ENCODE measurements at regions not wholly inside any gene's neighbourhood (a gene's known extent, or its start where the extent isn't known, plus 50 kb on each side); places are given as distances from the start of the nearest gene placed in this dataset.
A peak's percentile ranks its signal among the peaks of the same experiment; 100 is the strongest.

GRCh38 chr1:60636946-60637345 is 445.4 kb upstream of the NFIA start:
- no peak overlapping the region for H3K4me3 ChIP-seq
- no peaks in the 10 kb centered on the region for H3K27me3 ChIP-seq
- no peaks in the 10 kb centered on the region for H3K9me3 ChIP-seq (ENCODE audit: low read depth)
- no peak for DNase-seq (ENCODE audit: low read depth in 1 of 2, low spot score in 1 of 2)
- TF ChIP-seq, protein P1, sequence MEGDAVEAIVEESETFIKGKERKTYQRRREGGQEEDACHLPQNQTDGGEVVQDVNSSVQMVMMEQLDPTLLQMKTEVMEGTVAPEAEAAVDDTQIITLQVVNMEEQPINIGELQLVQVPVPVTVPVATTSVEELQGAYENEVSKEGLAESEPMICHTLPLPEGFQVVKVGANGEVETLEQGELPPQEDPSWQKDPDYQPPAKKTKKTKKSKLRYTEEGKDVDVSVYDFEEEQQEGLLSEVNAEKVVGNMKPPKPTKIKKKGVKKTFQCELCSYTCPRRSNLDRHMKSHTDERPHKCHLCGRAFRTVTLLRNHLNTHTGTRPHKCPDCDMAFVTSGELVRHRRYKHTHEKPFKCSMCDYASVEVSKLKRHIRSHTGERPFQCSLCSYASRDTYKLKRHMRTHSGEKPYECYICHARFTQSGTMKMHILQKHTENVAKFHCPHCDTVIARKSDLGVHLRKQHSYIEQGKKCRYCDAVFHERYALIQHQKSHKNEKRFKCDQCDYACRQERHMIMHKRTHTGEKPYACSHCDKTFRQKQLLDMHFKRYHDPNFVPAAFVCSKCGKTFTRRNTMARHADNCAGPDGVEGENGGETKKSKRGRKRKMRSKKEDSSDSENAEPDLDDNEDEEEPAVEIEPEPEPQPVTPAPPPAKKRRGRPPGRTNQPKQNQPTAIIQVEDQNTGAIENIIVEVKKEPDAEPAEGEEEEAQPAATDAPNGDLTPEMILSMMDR (IDR thresholded peaks at IDR 0.05; ENCODE audit: low read depth, low read length) = no peak
- H3K36me3 ChIP-seq = no peaks in the 10 kb centered on the region
- no peaks in the 10 kb centered on the region for H3K4me1 ChIP-seq (ENCODE audit: low read depth)
- H3K27ac ChIP-seq = no peak overlapping the region

- TF ChIP-seq, protein P1 (IDR thresholded peaks at IDR 0.05; ENCODE audit: low read depth, low read length) = no peak
- Histone ChIP-seq H3K36me3 (no peaks in the 10 kb centered on the region), H3K9me3 (ENCODE audit: low read depth) (no peaks in the 10 kb centered on the region), H3K4me1 (ENCODE audit: low read depth) (no peaks in the 10 kb centered on the region), H3K4me3 (no peak overlapping the region), H3K27me3 (no peaks in the 10 kb centered on the region), H3K27ac (no peak overlapping the region)
- DNase-seq (ENCODE audit: low read depth in 1 of 2, low spot score in 1 of 2) = no peak
Measured at GRCh38 chr1:60634106-60634505, 448.3 kb upstream of the NFIA start.

- no peaks in the 10 kb centered on the region for H3K4me1 ChIP-seq (ENCODE audit: low read depth)
- TF ChIP-seq, protein P1 (IDR thresholded peaks at IDR 0.05; ENCODE audit: low read depth, low read length) = no peak
- peak in 1 of 2 donors; percentile 15 for DNase-seq (ENCODE audit: low read depth in 1 of 2, low spot score in 1 of 2)
Measured at GRCh38 chr1:60622486-60622885, 459.9 kb upstream of the NFIA start.

GRCh38 chr1:60621368-60621851 is 461.0 kb upstream of the NFIA start:
- H3K27me3 ChIP-seq = no peaks in the 10 kb centered on the region
- no peak overlapping the region for H3K27ac ChIP-seq
- no peaks in the 10 kb centered on the region for H3K4me1 ChIP-seq (ENCODE audit: low read depth)
- no peaks in the 10 kb centered on the region for H3K36me3 ChIP-seq
- TF ChIP-seq, protein P1 (IDR thresholded peaks at IDR 0.05; ENCODE audit: low read depth, low read length) = no peak
- no peak overlapping the region for H3K4me3 ChIP-seq
- peak in 1 of 2 donors; percentile 77 for DNase-seq (ENCODE audit: low read depth in 1 of 2, low spot score in 1 of 2)
- no peaks in the 10 kb centered on the region for H3K9me3 ChIP-seq (ENCODE audit: low read depth)

More at GRCh38 chr1:60622486-60622885, 459.9 kb upstream of the NFIA start:
- no peak overlapping the region for H3K4me3 ChIP-seq
- H3K36me3 ChIP-seq = no peaks in the 10 kb centered on the region
- H3K27me3 ChIP-seq = no peaks in the 10 kb centered on the region
- no peak overlapping the region for H3K27ac ChIP-seq
- H3K9me3 ChIP-seq (ENCODE audit: low read depth) = no peaks in the 10 kb centered on the region

DNA sequence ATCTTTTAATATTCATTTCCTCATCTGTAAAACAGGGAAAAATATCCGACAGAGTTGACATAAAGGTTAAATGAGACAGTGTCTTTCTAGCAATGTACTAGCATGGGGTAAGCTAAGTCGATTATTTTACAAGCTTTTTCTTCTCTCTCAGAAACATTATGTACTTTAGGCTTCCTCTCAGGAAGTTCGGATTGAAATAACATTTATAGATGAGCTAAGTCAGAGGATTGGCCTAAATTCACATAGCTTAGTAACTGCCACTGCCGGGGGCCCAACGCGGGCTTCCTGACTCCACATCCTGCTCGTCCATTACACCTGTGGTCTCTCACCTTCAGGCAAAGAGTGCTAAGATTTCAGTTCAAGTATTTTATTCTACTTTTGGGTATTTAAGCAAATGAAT is 462.3 kb upstream of the NFIA start:
- no peaks in the 10 kb centered on the region for H3K27me3 ChIP-seq
- DNase-seq (ENCODE audit: low read depth in 1 of 2, low spot score in 1 of 2) = no peak
- no peak overlapping the region for H3K27ac ChIP-seq
- TF ChIP-seq, protein P1 (IDR thresholded peaks at IDR 0.05; ENCODE audit: low read depth, low read length) = no peak
- no peak overlapping the region for H3K4me3 ChIP-seq
- no peaks in the 10 kb centered on the region for H3K36me3 ChIP-seq
- no peaks in the 10 kb centered on the region for H3K4me1 ChIP-seq (ENCODE audit: low read depth)
- no peaks in the 10 kb centered on the region for H3K9me3 ChIP-seq (ENCODE audit: low read depth)

DNA sequence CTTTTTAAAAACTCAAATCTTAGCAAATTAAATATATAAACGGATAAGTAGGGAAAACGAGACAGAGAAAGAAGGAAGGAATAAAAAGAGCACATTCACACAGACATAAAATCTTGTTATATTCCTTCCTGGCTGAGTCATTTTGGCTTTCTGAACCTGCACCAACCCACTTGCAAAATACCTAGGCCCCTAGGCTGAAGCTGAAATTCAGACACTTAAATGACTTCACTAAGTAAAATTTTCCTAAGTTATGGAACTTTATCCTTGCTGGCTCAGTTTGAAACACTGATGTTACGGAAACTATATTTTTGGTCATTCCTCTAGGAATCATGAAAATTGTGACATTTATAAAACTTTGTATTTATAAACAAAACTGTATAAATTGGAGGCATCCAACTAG is 462.8 kb upstream of the NFIA start:
- H3K36me3 ChIP-seq = no peaks in the 10 kb centered on the region
- no peak overlapping the region for H3K27ac ChIP-seq
- TF ChIP-seq, protein P1 (IDR thresholded peaks at IDR 0.05; ENCODE audit: low read depth, low read length) = no peak
- H3K9me3 ChIP-seq (ENCODE audit: low read depth) = no peaks in the 10 kb centered on the region
- H3K4me1 ChIP-seq (ENCODE audit: low read depth) = no peaks in the 10 kb centered on the region
- DNase-seq (ENCODE audit: low read depth in 1 of 2, low spot score in 1 of 2) = no peak
- no peak overlapping the region for H3K4me3 ChIP-seq
- H3K27me3 ChIP-seq = no peaks in the 10 kb centered on the region
